ENCODE measurements at regions not wholly inside any gene's neighbourhood (a gene's known extent, or its start where the extent isn't known, plus 50 kb on each side); places are given as distances from the start of the nearest gene placed in this dataset.

GRCh38 chr13:33520468-33520839 is 234.9 kb upstream of the STARD13 start:
- no peak for DNase-seq

GRCh38 chr13:33524086-33524485 is 238.5 kb upstream of the STARD13 start:
- DNase-seq, result no peak

GRCh38 chr13:33525763-33526162 is 240.2 kb upstream of the STARD13 start:
- DNase-seq, result no peak

GRCh38 chr13:33526718-33527117 is 241.2 kb upstream of the STARD13 start:
- DNase-seq, result no peak

- no peak for DNase-seq
These were observed 243.3 kb upstream of the STARD13 start for GRCh38 chr13:33528896-33529295.

- no peak for DNase-seq
These were observed 245.9 kb upstream of the STARD13 start for GRCh38 chr13:33531484-33531883.

- no peak for DNase-seq
These were observed 249.5 kb upstream of the STARD13 start for GRCh38 chr13:33535061-33535460.

GRCh38 chr13:33536601-33537000 is 251.0 kb upstream of the STARD13 start:
- DNase-seq, result no peak

GRCh38 chr13:33537026-33537425 is 251.5 kb upstream of the STARD13 start:
- DNase-seq, result no peak

GRCh38 chr13:33537676-33538075 is 252.1 kb upstream of the STARD13 start:
- no peak for DNase-seq

GRCh38 chr13:33541456-33541855 is 255.9 kb upstream of the STARD13 start:
- no peak for DNase-seq

- DNase-seq, result no peak
These were observed 256.4 kb upstream of the STARD13 start for GRCh38 chr13:33541962-33542308.

- peak; percentile 100 for DNase-seq
These were observed 256.9 kb upstream of the STARD13 start for GRCh38 chr13:33542309-33543088.

- DNase-seq, result no peak
These were observed 257.5 kb upstream of the STARD13 start for GRCh38 chr13:33543089-33543459.

GRCh38 chr13:33543631-33544265 is 258.2 kb upstream of the STARD13 start:
- no peak for DNase-seq

GRCh38 chr13:33544308-33544707 is 258.8 kb upstream of the STARD13 start:
- no peak for DNase-seq

- DNase-seq, result no peak
These were observed 259.9 kb upstream of the STARD13 start for GRCh38 chr13:33545492-33545891.

- DNase-seq, result no peak
These were observed 261.5 kb upstream of the STARD13 start for GRCh38 chr13:33547035-33547434.

GRCh38 chr13:33548069-33548468 is 262.5 kb upstream of the STARD13 start:
- DNase-seq, result no peak

GRCh38 chr13:33550276-33550675 is 264.7 kb upstream of the STARD13 start:
- no peak for DNase-seq

- no peak for DNase-seq
These were observed 265.3 kb upstream of the STARD13 start for GRCh38 chr13:33550885-33551284.

- no peak for DNase-seq
These were observed 262.8 kb upstream of the RFC3 start for GRCh38 chr13:33554919-33555791.

- DNase-seq, result no peak
These were observed 261.1 kb upstream of the RFC3 start for GRCh38 chr13:33556828-33557227.

GRCh38 chr13:33560726-33561125 is 257.2 kb upstream of the RFC3 start:
- DNase-seq, result no peak
